IMR-90 (cell line): ENCODE measurements at regions not wholly inside any gene's neighbourhood (a gene's known extent, or its start where the extent isn't known, plus 50 kb on each side); places are given as distances from the start of the nearest gene placed in this dataset.

Source experiments
- CEBPB ChIP-seq: IDR thresholded peaks from 2 replicates; pipeline ENCODE4 v1.6.1; 2012; ENCODE audit warnings: low read depth, low read length, improper control_type of control experiment
- CTCF ChIP-seq: conservative IDR thresholded peaks from 2 replicates; pipeline ENCODE4 v1.5.1; 2012; ENCODE audit warnings: mild to moderate bottlenecking, low read depth, low read length, improper control_type of control experiment
- FOS ChIP-seq: fragments of 150-350 bp; IDR thresholded peaks from 2 replicates; pipeline ENCODE4 v1.6.1; 2016; ENCODE audit warnings: low read depth, low read length
- MAFK ChIP-seq: IDR thresholded peaks from 2 replicates; pipeline ENCODE4 v1.6.1; 2012; ENCODE audit warnings: low read depth, low read length, improper control_type of control experiment
- MAZ ChIP-seq: IDR thresholded peaks from 2 replicates; pipeline ENCODE4 v1.6.1; 2012; ENCODE audit warnings: low read depth, mild to moderate bottlenecking, low read length, improper control_type of control experiment, moderate library complexity, borderline replicate concordance
- MXI1 ChIP-seq: IDR thresholded peaks from 2 replicates; pipeline ENCODE4 v1.6.1; 2012; ENCODE audit warnings: low read depth, mild to moderate bottlenecking, low read length, moderate library complexity, borderline replicate concordance
- POLR2A ChIP-seq: IDR thresholded peaks from 2 replicates; pipeline ENCODE4 v1.6.1; 2012; ENCODE audit warnings: mild to moderate bottlenecking, low read depth, low read length
- RAD21 ChIP-seq: IDR thresholded peaks from 2 replicates; pipeline ENCODE4 v1.6.1; 2012; ENCODE audit warnings: low read length, improper control_type of control experiment
- RCOR1 ChIP-seq: IDR thresholded peaks from 2 replicates; pipeline ENCODE4 v1.6.1; 2012; ENCODE audit warnings: mild to moderate bottlenecking, low read length, improper control_type of control experiment; ENCODE audit not compliant: insufficient replicate concordance
- USF2 ChIP-seq: fragments of 150-350 bp; IDR thresholded peaks from 2 replicates; pipeline ENCODE4 v1.6.1; 2017; ENCODE audit warnings: mild to moderate bottlenecking, antibody characterized with exemption, low read length, low read depth

- TF ChIP-seq CTCF (no peak), RCOR1 (no peak), POLR2A (no peak), FOS (no peak), RAD21 (no peak), MAZ (no peak), USF2 (no peak), MAFK (no peak), CEBPB (no peak), MXI1 (no peak)
These were observed 283.1 kb upstream of the NRP1 start for GRCh38 chr10:33617381-33618080.
